ENCODE measurements at regions not wholly inside any gene's neighbourhood (a gene's known extent, or its start where the extent isn't known, plus 50 kb on each side); places are given as distances from the start of the nearest gene placed in this dataset.

- intact Hi-C loops (cut with DNase I): no loop called here
- TF ChIP-seq POLR2A (IDR thresholded peaks at IDR 0.05) (no peak), CTCF (IDR thresholded peaks at IDR 0.05) (no peak)
- H3K4me1 ChIP-seq: no peaks in the 10 kb centered on the region
- no peak for ATAC-seq
- no peak overlapping the region for H3K4me3 ChIP-seq
- no peaks in the 10 kb centered on the region for H3K36me3 ChIP-seq (replicated peaks in 1 of 2; ENCODE audit: insufficient read depth in 1 of 2, low read depth in 2 of 2)
- no peak for DNase-seq
- H3K27ac ChIP-seq: no peak overlapping the region
- 62 to 71% methylated on average over 5 of the region's 5 CpGs for WGBS, 2 donors
- no peaks in the 10 kb centered on the region for H3K27me3 ChIP-seq
- no peaks in the 10 kb centered on the region for H3K9me3 ChIP-seq
These were observed 324.2 kb upstream of the HS6ST1 start for GRCh38 chr2:128642821-128643220.

- TF ChIP-seq POLR2A (IDR thresholded peaks at IDR 0.05) (no peak), CTCF (IDR thresholded peaks at IDR 0.05) (no peak)
- intact Hi-C loops (cut with DNase I): no loop called here
- ATAC-seq (no peak), DNase-seq (no peak)
- no peaks in the 10 kb centered on the region for H3K36me3 ChIP-seq (replicated peaks in 1 of 2; ENCODE audit: insufficient read depth in 1 of 2, low read depth in 2 of 2)
- WGBS, 2 donors: 84 to 93% methylated on average over 7 of the region's 7 CpGs
- no peaks in the 10 kb centered on the region for H3K9me3 ChIP-seq
- no peaks in the 10 kb centered on the region for H3K4me1 ChIP-seq
- H3K27ac ChIP-seq: no peak overlapping the region
- no peaks in the 10 kb centered on the region for H3K27me3 ChIP-seq
- H3K4me3 ChIP-seq: no peak overlapping the region
These were observed 324.8 kb upstream of the HS6ST1 start for GRCh38 chr2:128643221-128644065.

GRCh38 chr2:128644156-128644555 lies 325.5 kb upstream of the HS6ST1 start:
- H3K27ac ChIP-seq: no peak overlapping the region
- H3K27me3 ChIP-seq: no peaks in the 10 kb centered on the region
- intact Hi-C loops (cut with DNase I): no loop called here
- 69 to 70% methylated on average over 6 of the region's 6 CpGs for WGBS, 2 donors
- TF ChIP-seq POLR2A (IDR thresholded peaks at IDR 0.05): no peak
- H3K4me1 ChIP-seq: no peaks in the 10 kb centered on the region
- H3K36me3 ChIP-seq (replicated peaks in 1 of 2; ENCODE audit: insufficient read depth in 1 of 2, low read depth in 2 of 2): no peaks in the 10 kb centered on the region
- no peak overlapping the region for H3K4me3 ChIP-seq
- DNase-seq (no peak), ATAC-seq (no peak)
- H3K9me3 ChIP-seq: no peaks in the 10 kb centered on the region

- intact Hi-C loops (cut with DNase I): no loop called here
- 36 to 38% methylated on average over 2 of the region's 2 CpGs for WGBS, 2 donors
- Histone ChIP-seq H3K9me3 (no peaks in the 10 kb centered on the region), H3K27ac (no peak overlapping the region), H3K36me3 (replicated peaks in 1 of 2; ENCODE audit: insufficient read depth in 1 of 2, low read depth in 2 of 2) (no peaks in the 10 kb centered on the region), H3K4me3 (no peak overlapping the region), H3K27me3 (no peaks in the 10 kb centered on the region), H3K4me1 (no peaks in the 10 kb centered on the region)
- no peak for ATAC-seq
- TF ChIP-seq POLR2A (IDR thresholded peaks at IDR 0.05): no peak
- TF ChIP-seq CTCF (IDR thresholded peaks at IDR 0.05): no peak
- DNase-seq: no peak
These were observed 326.1 kb upstream of the HS6ST1 start for GRCh38 chr2:128644718-128645256.

GRCh38 chr2:128645631-128646030 lies 327.0 kb upstream of the HS6ST1 start:
- no peaks in the 10 kb centered on the region for H3K36me3 ChIP-seq (replicated peaks in 1 of 2; ENCODE audit: insufficient read depth in 1 of 2, low read depth in 2 of 2)
- H3K9me3 ChIP-seq: no peaks in the 10 kb centered on the region
- DNase-seq (no peak), ATAC-seq (no peak)
- no peak overlapping the region for H3K4me3 ChIP-seq
- WGBS, 2 donors: 77 to 78% methylated on average over 5 to 6 of the region's 6 CpGs
- no peaks in the 10 kb centered on the region for H3K4me1 ChIP-seq
- no peaks in the 10 kb centered on the region for H3K27me3 ChIP-seq
- no peak overlapping the region for H3K27ac ChIP-seq
- no peak for TF ChIP-seq CTCF (IDR thresholded peaks at IDR 0.05)
- no peak for TF ChIP-seq POLR2A (IDR thresholded peaks at IDR 0.05)
- intact Hi-C loops (cut with DNase I): no loop called here
